ENCODE measurements at regions not wholly inside any gene's neighbourhood (a gene's known extent, or its start where the extent isn't known, plus 50 kb on each side); places are given as distances from the start of the nearest gene placed in this dataset.

GRCh38 chr6:170172825-170173256, 118.0 kb downstream of the DLL1 start:
- TF ChIP-seq, protein P1, sequence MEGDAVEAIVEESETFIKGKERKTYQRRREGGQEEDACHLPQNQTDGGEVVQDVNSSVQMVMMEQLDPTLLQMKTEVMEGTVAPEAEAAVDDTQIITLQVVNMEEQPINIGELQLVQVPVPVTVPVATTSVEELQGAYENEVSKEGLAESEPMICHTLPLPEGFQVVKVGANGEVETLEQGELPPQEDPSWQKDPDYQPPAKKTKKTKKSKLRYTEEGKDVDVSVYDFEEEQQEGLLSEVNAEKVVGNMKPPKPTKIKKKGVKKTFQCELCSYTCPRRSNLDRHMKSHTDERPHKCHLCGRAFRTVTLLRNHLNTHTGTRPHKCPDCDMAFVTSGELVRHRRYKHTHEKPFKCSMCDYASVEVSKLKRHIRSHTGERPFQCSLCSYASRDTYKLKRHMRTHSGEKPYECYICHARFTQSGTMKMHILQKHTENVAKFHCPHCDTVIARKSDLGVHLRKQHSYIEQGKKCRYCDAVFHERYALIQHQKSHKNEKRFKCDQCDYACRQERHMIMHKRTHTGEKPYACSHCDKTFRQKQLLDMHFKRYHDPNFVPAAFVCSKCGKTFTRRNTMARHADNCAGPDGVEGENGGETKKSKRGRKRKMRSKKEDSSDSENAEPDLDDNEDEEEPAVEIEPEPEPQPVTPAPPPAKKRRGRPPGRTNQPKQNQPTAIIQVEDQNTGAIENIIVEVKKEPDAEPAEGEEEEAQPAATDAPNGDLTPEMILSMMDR (IDR thresholded peaks at IDR 0.05; ENCODE audit: insufficient read depth, low read length, poor library complexity, severe bottlenecking): no peak
- TF ChIP-seq EZH2phosphoT487 (conservative IDR thresholded peaks at IDR 0.05; ENCODE audit: low read length): no peak
- Histone ChIP-seq H3K27ac (ENCODE audit: low read depth, low read length) (no peak overlapping the region), H3K9ac (ENCODE audit: low read length) (no peak overlapping the region), H3K36me3 (ENCODE audit: low read length) (no peaks in the 10 kb centered on the region), H3K9me3 (ENCODE audit: insufficient read depth, low read length) (peaks cover 31% of the 10 kb centered on the region; the same call in 1 of the 2 replicates), H3F3A (ENCODE audit: insufficient read depth) (no peaks in the 10 kb centered on the region), H4K20me1 (ENCODE audit: low read depth, low read length) (no peaks in the 10 kb centered on the region), H3K4me3 (ENCODE audit: insufficient read depth, low read length, poor library complexity, severe bottlenecking) (no peak overlapping the region), H3K79me2 (ENCODE audit: insufficient read depth, low read length) (no peaks in the 10 kb centered on the region), H3K27me3 (ENCODE audit: low read length) (no peaks in the 10 kb centered on the region), H3K4me2 (ENCODE audit: low read depth, low read length, poor library complexity, severe bottlenecking) (no peak overlapping the region), H3K9me2 (replicated peaks; ENCODE audit: insufficient read depth, low read length) (no peaks in the 10 kb centered on the region), H2AFZ (ENCODE audit: low read depth, low read length, severe bottlenecking) (no peak overlapping the region)

GRCh38 chr6:170172392-170172791, 118.5 kb downstream of the DLL1 start:
- Histone ChIP-seq H4K20me1 (ENCODE audit: low read depth, low read length) (no peaks in the 10 kb centered on the region), H3K9me3 (ENCODE audit: insufficient read depth, low read length) (peaks cover 35% of the 10 kb centered on the region; the same call in 1 of the 2 replicates), H3K27ac (ENCODE audit: low read depth, low read length) (no peak overlapping the region), H3K9me2 (replicated peaks; ENCODE audit: insufficient read depth, low read length) (no peaks in the 10 kb centered on the region), H2AFZ (ENCODE audit: low read depth, low read length, severe bottlenecking) (no peak overlapping the region), H3F3A (ENCODE audit: insufficient read depth) (no peaks in the 10 kb centered on the region), H3K4me3 (ENCODE audit: insufficient read depth, low read length, poor library complexity, severe bottlenecking) (no peak overlapping the region), H3K36me3 (ENCODE audit: low read length) (no peaks in the 10 kb centered on the region), H3K27me3 (ENCODE audit: low read length) (no peaks in the 10 kb centered on the region), H3K9ac (ENCODE audit: low read length) (no peak overlapping the region), H3K79me2 (ENCODE audit: insufficient read depth, low read length) (no peaks in the 10 kb centered on the region), H3K4me2 (ENCODE audit: low read depth, low read length, poor library complexity, severe bottlenecking) (no peak overlapping the region)
- no peak for TF ChIP-seq EZH2phosphoT487 (conservative IDR thresholded peaks at IDR 0.05; ENCODE audit: low read length)
- TF ChIP-seq, protein P1 (IDR thresholded peaks at IDR 0.05; ENCODE audit: insufficient read depth, low read length, poor library complexity, severe bottlenecking): no peak

DNA sequence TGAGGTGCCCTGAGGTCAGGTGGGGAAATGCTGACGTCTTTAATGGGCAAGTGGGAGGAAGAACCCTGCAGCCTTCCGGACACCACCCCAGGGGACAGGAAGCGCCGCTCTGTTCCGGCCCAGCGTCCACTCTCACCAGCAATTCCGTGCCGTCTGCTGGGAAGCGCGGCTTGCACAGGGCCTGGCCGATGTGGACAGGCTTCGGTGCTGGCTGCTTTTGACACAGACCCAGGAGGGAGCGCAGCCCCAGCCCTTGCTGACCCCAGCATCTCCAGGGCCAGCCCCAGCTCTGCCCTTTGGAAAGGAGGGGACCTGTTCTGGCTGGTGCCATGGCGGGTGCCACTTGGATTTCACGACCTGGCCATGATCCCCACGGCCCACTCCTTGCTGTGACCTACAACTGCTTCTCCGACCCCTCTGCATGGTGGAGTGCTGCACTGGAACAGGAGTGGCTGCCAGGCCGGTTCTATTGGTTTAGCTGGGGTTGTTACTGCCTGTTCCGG, 123.2 kb downstream of the DLL1 start:
- H2AFZ ChIP-seq (ENCODE audit: low read depth, low read length, severe bottlenecking): no peak overlapping the region

More for the DNA sequence above, 123.2 kb downstream of the DLL1 start:
- no peaks in the 10 kb centered on the region for H3K27me3 ChIP-seq (ENCODE audit: low read length)
- H3K9me3 ChIP-seq (ENCODE audit: insufficient read depth, low read length): peaks cover 38% of the 10 kb centered on the region; the same call in 1 of the 2 replicates
- no peaks in the 10 kb centered on the region for H3K36me3 ChIP-seq (ENCODE audit: low read length)
- no peaks in the 10 kb centered on the region for H3K9me2 ChIP-seq (replicated peaks; ENCODE audit: insufficient read depth, low read length)
- no peaks in the 10 kb centered on the region for H4K20me1 ChIP-seq (ENCODE audit: low read depth, low read length)
- H3K9ac ChIP-seq (ENCODE audit: low read length): no peak overlapping the region
- H3K4me2 ChIP-seq (ENCODE audit: low read depth, low read length, poor library complexity, severe bottlenecking): no peak overlapping the region
- no peaks in the 10 kb centered on the region for H3F3A ChIP-seq (ENCODE audit: insufficient read depth)
- no peak overlapping the region for H3K27ac ChIP-seq (ENCODE audit: low read depth, low read length)
- H3K79me2 ChIP-seq (ENCODE audit: insufficient read depth, low read length): no peaks in the 10 kb centered on the region
- TF ChIP-seq, protein P1 (IDR thresholded peaks at IDR 0.05; ENCODE audit: insufficient read depth, low read length, poor library complexity, severe bottlenecking): no peak
- no peak for TF ChIP-seq EZH2phosphoT487 (conservative IDR thresholded peaks at IDR 0.05; ENCODE audit: low read length)
- no peak overlapping the region for H3K4me3 ChIP-seq (ENCODE audit: insufficient read depth, low read length, poor library complexity, severe bottlenecking)

Measured in SU-DHL-6 (cell line).